Adrenal gland (tissue), 5 donors: ENCODE measurements at regions not wholly inside any gene's neighbourhood (a gene's known extent, or its start where the extent isn't known, plus 50 kb on each side); places are given as distances from the start of the nearest gene placed in this dataset.

Experiments used
- POLR2A ChIP-seq, 2 donors: fragments of 450-650 bp; IDR thresholded peaks; one replicate each; pipeline ENCODE4 v1.6.1; 2017; ENCODE audit warnings: antibody characterized with exemption in 2 of 2, mild to moderate bottlenecking in 2 of 2, moderate library complexity in 1 of 2
- TF ChIP-seq, protein P1 (sequence below), 6 experiments: fragments of 450-650 bp in 4 of 6; fragments of 200-600 bp in 2 of 6; sonication (generic) in 1 of 6; IDR thresholded peaks; 1 replicate in 5 of 6; 2 replicates in 1 of 6; pipeline versions ENCODE4 v1.5.1 to v1.8.0; 2016 to 2021; ENCODE audit warnings: antibody characterized with exemption in 6 of 6, mild to moderate bottlenecking in 2 of 6, moderate library complexity in 1 of 6
- donor health status: DM: no; HTN: no; CAD: no.

DNA sequence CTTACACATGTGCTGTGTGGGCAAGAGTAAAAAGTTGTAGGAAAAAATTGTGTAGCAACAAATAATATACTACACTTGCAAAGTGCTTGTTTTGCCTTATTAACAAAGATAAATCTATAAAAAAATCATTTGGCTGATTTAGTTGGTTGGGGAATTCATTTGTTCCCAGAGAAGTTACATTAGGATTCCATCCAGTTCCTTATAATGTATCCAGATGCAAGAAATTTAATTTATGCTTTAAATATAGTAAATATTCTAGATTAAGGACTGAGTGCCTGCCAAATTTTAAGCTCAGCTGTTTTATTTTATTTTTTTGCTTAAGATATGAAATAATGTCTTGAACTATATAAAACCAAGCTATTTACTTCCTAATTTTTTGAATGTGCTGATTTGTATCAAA is 1169.9 kb downstream of the NXPH1 start:
- TF ChIP-seq POLR2A (IDR thresholded peaks at IDR 0.05) = no peak
- TF ChIP-seq, protein P1, sequence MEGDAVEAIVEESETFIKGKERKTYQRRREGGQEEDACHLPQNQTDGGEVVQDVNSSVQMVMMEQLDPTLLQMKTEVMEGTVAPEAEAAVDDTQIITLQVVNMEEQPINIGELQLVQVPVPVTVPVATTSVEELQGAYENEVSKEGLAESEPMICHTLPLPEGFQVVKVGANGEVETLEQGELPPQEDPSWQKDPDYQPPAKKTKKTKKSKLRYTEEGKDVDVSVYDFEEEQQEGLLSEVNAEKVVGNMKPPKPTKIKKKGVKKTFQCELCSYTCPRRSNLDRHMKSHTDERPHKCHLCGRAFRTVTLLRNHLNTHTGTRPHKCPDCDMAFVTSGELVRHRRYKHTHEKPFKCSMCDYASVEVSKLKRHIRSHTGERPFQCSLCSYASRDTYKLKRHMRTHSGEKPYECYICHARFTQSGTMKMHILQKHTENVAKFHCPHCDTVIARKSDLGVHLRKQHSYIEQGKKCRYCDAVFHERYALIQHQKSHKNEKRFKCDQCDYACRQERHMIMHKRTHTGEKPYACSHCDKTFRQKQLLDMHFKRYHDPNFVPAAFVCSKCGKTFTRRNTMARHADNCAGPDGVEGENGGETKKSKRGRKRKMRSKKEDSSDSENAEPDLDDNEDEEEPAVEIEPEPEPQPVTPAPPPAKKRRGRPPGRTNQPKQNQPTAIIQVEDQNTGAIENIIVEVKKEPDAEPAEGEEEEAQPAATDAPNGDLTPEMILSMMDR (IDR thresholded peaks at IDR 0.05) = no peak
